Epithelial cell of proximal tubule (primary cell): ENCODE measurements at regions not wholly inside any gene's neighbourhood (a gene's known extent, or its start where the extent isn't known, plus 50 kb on each side); places are given as distances from the start of the nearest gene placed in this dataset.
"Not testable (repeated sequence)": the region's sequence is repeated elsewhere in the genome, so short reads cannot be mapped to it uniquely, and the experiment has no call there.

Source experiments
- DNase-seq: peaks from one replicate; pipeline ENCODE4 v3.0.0-alpha.2; 2011; ENCODE audit warnings: low read depth
- H3K4me3 ChIP-seq: 2 replicates; pipeline ENCODE4 v1.5.1; 2011; ENCODE audit warnings: low read depth, mild to moderate bottlenecking, low read length
- TF ChIP-seq, protein P1 (sequence below): conservative IDR thresholded peaks from 2 replicates; pipeline ENCODE4 v1.5.1; 2012; ENCODE audit warnings: low read depth, mild to moderate bottlenecking, low read length

DNA sequence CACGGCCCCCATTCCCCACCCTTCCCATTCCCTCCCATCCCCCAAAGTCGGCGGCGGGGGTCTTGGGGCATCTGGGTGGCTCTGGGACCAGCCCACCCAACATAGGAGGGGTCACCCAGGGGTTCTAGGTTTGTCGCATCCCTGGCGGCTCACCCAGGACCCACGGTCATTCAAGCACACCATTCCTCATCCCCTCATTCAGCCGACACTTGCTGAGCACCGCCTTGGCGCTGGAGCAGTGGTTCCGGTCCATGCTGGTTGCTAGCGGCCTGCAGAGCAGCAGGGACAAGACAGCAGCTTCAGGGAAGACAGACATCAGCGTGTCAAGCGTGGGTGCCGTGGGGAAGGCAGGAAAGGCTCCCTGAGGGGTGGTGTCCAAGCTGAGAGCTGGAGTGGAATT is 50.5 kb upstream of the OTOS start:
- H3K4me3 ChIP-seq: no peak overlapping the region
- TF ChIP-seq, protein P1, sequence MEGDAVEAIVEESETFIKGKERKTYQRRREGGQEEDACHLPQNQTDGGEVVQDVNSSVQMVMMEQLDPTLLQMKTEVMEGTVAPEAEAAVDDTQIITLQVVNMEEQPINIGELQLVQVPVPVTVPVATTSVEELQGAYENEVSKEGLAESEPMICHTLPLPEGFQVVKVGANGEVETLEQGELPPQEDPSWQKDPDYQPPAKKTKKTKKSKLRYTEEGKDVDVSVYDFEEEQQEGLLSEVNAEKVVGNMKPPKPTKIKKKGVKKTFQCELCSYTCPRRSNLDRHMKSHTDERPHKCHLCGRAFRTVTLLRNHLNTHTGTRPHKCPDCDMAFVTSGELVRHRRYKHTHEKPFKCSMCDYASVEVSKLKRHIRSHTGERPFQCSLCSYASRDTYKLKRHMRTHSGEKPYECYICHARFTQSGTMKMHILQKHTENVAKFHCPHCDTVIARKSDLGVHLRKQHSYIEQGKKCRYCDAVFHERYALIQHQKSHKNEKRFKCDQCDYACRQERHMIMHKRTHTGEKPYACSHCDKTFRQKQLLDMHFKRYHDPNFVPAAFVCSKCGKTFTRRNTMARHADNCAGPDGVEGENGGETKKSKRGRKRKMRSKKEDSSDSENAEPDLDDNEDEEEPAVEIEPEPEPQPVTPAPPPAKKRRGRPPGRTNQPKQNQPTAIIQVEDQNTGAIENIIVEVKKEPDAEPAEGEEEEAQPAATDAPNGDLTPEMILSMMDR: no peak
- DNase-seq: no peak

DNA sequence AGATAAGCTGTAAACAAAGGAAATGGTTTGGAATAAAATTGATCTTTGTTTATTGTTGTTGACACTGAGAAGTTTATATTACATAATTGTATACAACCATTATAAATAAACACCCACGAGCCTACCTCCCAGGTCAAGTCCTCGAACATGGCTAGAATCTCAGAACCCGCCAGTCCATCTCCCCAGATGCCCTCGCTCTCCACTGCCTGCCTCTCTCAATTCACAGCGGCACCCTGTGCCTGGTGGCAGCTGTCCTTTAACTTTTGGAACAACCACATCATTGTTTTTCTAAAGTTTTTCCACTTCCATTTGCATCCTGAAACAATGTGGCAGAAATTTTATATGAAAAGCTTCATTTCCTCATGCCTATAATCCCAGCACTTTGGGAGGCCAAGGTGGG is 52.2 kb upstream of the OTOS start:
- TF ChIP-seq, protein P1: no peak
- DNase-seq: no peak
- H3K4me3 ChIP-seq: no peak overlapping the region

DNA sequence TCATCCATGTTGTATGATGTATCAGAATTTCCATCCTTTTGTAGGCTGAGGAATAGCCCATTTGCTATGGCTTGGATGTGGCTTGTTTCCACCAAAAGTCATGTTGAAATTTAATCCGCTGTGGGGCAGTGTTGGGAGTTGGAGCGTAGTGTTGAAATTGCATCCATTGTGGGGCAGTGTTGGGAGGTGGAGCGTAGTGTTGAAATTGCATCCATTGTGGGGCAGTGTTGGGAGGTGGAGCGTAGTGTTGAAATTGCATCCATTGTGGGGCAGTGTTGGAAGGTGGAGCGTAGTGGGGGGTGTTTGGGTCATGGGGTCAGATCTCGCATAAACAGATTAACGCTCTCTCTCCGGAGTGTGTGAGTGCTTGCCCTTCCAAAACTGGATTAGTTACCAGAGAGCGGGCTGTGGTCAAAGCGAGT is 53.9 kb upstream of the OTOS start:
- not testable (repeated sequence) for H3K4me3 ChIP-seq
- DNase-seq: peak; percentile 6
- TF ChIP-seq, protein P1: peak; percentile 56

DNA sequence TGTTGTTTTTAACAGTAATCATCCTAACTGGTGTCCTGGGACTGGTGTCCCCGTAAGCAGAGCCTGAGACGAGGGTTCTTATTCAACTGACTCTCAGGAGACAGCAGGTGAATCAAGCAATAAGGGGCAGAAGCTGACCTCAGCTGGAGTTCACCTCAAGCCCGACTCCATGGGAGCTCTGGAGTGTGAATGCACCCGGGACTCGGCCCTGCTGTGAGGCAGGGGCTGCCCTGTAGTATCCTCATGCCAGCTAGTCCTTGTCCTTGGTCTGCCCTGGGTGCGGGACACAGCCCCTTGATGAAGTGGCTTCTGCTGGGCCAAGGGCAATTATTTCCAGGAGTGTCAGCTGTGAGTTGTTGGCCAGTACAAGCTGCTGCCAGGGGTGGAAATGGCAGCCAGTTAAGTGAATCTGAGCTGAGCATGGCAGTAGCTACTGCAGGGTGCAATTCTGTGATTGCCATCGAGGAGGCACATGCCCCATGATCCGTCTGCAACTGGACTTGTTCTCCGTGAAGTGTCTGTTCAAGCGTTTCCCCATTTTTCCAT is 54.9 kb upstream of the OTOS start:
- no peak for DNase-seq
- no peak overlapping the region for H3K4me3 ChIP-seq
- TF ChIP-seq, protein P1: no peak

DNA sequence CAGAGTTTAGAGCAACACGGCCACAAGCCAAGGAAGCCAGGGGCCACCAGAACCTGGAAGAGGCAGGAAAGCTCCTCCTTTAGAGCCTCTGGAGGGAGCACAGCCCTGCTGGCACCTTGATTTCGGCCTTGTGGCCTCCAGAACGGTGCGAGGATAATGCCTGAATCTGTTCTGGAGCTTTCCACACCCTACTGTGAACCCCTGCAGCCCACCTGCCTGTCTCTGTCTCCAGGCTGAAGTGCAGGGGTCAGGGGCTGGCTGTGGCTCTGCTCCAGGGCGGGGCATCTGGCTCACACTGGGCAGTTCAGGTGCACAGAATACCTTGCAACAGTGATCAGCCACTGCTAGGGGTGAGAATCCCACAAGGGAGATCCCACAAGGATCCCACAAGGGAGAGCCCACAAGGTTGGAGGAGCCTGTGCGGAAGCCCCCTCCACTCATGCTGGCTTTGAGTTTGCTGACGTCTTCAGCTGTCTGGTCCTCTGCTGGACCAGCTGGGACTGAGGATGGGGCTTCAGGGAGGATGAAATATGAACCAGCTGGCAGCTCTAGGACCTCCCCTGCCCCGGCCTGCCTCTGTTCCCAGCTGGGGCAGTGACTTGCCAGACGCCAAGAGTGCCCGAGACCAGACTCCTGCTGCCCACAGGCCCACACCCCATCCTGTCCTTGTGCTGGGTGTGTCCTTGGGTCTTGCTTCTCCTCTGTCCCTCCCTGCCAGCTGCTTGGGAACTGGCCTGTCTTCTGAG is 56.4 kb upstream of the OTOS start:
- DNase-seq: no peak
- TF ChIP-seq, protein P1: no peak
- H3K4me3 ChIP-seq: no peak overlapping the region

DNA sequence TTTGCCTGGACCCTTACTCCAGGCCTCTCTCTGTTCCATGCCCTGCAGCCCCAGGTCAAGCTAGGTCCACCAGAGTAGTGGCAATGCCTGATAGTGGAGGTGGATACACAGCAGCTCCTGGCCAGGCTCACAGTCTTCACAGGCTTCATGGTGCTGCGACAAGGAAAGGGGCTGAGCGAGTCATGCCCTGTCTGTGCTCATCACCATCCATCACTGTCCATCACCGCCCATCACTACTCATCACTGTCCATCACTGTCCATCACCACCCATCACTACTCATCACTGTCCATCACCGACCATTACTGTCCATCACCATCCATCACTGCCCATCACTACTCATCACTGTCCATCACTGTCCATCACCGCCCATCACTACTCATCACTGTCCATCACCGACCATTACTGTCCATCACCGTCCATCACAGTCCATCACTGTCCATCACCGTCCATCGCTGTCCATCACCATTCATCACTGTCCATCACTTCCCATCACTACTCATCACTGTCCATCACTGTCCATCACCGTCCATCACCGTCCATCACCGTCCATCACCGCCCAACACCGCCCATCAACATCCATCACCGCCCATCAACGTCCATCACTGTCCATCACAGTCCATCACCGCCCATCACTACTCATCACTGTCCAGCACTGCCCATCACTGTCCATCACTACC is 57.1 kb upstream of the OTOS start:
- TF ChIP-seq, protein P1: no peak

More for the DNA sequence above, 57.1 kb upstream of the OTOS start:
- no peak overlapping the region for H3K4me3 ChIP-seq
- no peak for DNase-seq
